Caco-2 (cell line): ENCODE measurements at regions not wholly inside any gene's neighbourhood (a gene's known extent, or its start where the extent isn't known, plus 50 kb on each side); places are given as distances from the start of the nearest gene placed in this dataset.

Source experiments
- BruUV-seq: library from RNA; stranded (reverse); fragments of 400-500 nt; replicated peaks from 2 replicates; lab custom pipeline; 2021; lab: Mats Ljungman, UMichigan
- CTCF ChIA-PET: fragments of 300-600 bp; sonication (Branson Sonifier 250); formaldehyde crosslinking; loops from one replicate; lab custom pipeline; 2022; ENCODE audit warnings: antibody characterized with exemption; lab: Charles Lee
- POLR2A ChIA-PET: fragments of 300-600 bp; sonication (Branson Sonifier 250); formaldehyde crosslinking; loops from one replicate; lab custom pipeline; 2022; ENCODE audit warnings: antibody characterized with exemption; lab: Charles Lee
- DNase-seq, 2 experiments: peaks; one replicate each; pipeline versions ENCODE4 v3.0.0 to v3.0.0-alpha.2; 2020 to 2022
- H3K27me3 ChIP-seq: replicated peaks from 2 replicates; pipeline ENCODE4 v1.6.0; 2011; ENCODE audit warnings: low read length; ENCODE audit not compliant: control insufficient read depth, insufficient read depth
- H3K36me3 ChIP-seq: 2 replicates; pipeline ENCODE4 v1.5.1; 2011; ENCODE audit warnings: low read length; ENCODE audit not compliant: control insufficient read depth, insufficient read depth
- H3K4me1 ChIP-seq: fragments of 250-450 bp; sonication (Bioruptor Pico); 2 replicates; pipeline ENCODE4 v1.5.1; 2020; ENCODE audit warnings: mild to moderate bottlenecking
- H3K4me3 ChIP-seq: 2 replicates; pipeline ENCODE4 v1.5.1; 2011; ENCODE audit warnings: low read depth, mild to moderate bottlenecking, control low read depth, low read length
- H3K9me3 ChIP-seq: fragments of 250-450 bp; sonication (Bioruptor Pico); 2 replicates; pipeline ENCODE4 v1.5.1; 2020; ENCODE audit warnings: mild to moderate bottlenecking, moderate library complexity
- H3K27ac Mint-ChIP-seq: one replicate; pipeline ENCODE4 v1.8.0; 2022; ENCODE audit warnings: mixed read lengths; ENCODE audit not compliant: unreplicated experiment
- H3K27me3 Mint-ChIP-seq: one replicate; pipeline ENCODE4 v1.8.0; 2022; ENCODE audit warnings: mixed read lengths; ENCODE audit not compliant: insufficient read depth, unreplicated experiment
- H3K36me3 Mint-ChIP-seq: one replicate; pipeline ENCODE4 v1.8.0; 2022; ENCODE audit warnings: mild to moderate bottlenecking, mixed read lengths; ENCODE audit not compliant: insufficient read depth, unreplicated experiment
- H3K4me1 Mint-ChIP-seq: one replicate; pipeline ENCODE4 v1.8.0; 2022; ENCODE audit warnings: low read depth, mixed read lengths; ENCODE audit not compliant: unreplicated experiment
- H3K4me3 Mint-ChIP-seq: one replicate; pipeline ENCODE4 v1.8.0; 2022; ENCODE audit warnings: mild to moderate bottlenecking, moderate library complexity, mixed read lengths; ENCODE audit not compliant: unreplicated experiment
- H3K9me3 Mint-ChIP-seq: one replicate; pipeline ENCODE4 v1.8.0; 2022; ENCODE audit warnings: mixed read lengths; ENCODE audit not compliant: unreplicated experiment
- CTCF ChIP-seq, 2 experiments: fragments of 200-600 bp in 1 of 2; IDR thresholded peaks; 1 replicate in 1 of 2; 2 replicates in 1 of 2; pipeline versions ENCODE4 v1.5.1 to v1.8.0; 2011 to 2022; ENCODE audit warnings: antibody characterized with exemption in 1 of 2, control low read depth in 1 of 2, inconsistent platforms in 1 of 2, low read depth in 1 of 2, low read length in 1 of 2, mild to moderate bottlenecking in 1 of 2, moderate library complexity in 1 of 2; ENCODE audit not compliant: insufficient read depth in 1 of 2, severe bottlenecking in 1 of 2, unreplicated experiment in 1 of 2
- intact Hi-C: fragments of 100-400 bp; cut with micrococcal nuclease; formaldehyde crosslinking; loops from one replicate; pipeline ENCODE4 v1.10.0; 2022; ENCODE audit not compliant: unreplicated experiment

- no peak for TF ChIP-seq CTCF (IDR thresholded peaks at IDR 0.05; ENCODE audit: insufficient read depth in 1 of 2, low read depth in 1 of 2, low read length in 1 of 2, severe bottlenecking in 1 of 2, unreplicated experiment in 1 of 2)
- H3K27me3 Mint-ChIP-seq: no peaks in the 10 kb centered on the region
- H3K9me3 ChIP-seq: no peaks in the 10 kb centered on the region
- POLR2A ChIA-PET: no interaction called here
- H3K9me3 Mint-ChIP-seq: no peaks in the 10 kb centered on the region
- H3K4me1 Mint-ChIP-seq: no peaks in the 10 kb centered on the region
- no peak overlapping the region for H3K4me3 ChIP-seq
- CTCF ChIA-PET: no interaction called here
- intact Hi-C loops: no loop called here
- no TSS peak for BruUV-seq
- H3K27ac Mint-ChIP-seq: no peak overlapping the region
- DNase-seq: no peak
- no peaks in the 10 kb centered on the region for H3K36me3 ChIP-seq
- H3K36me3 Mint-ChIP-seq: no peaks in the 10 kb centered on the region
- H3K4me1 ChIP-seq: no peaks in the 10 kb centered on the region
- no peak overlapping the region for H3K4me3 Mint-ChIP-seq
- H3K27me3 ChIP-seq: no peaks in the 10 kb centered on the region
Measured at GRCh38 chr4:188804861-188805260, 665.6 kb downstream of the TRIML1 start.

- ChIA-PET POLR2A (no interaction called here), CTCF (no interaction called here)
- H3K9me3 Mint-ChIP-seq: peaks cover 10% of the 10 kb centered on the region
- no peaks in the 10 kb centered on the region for H3K27me3 Mint-ChIP-seq
- intact Hi-C loops: no loop called here
- no peak overlapping the region for H3K27ac Mint-ChIP-seq
- Histone ChIP-seq H3K36me3 (no peaks in the 10 kb centered on the region), H3K9me3 (no peaks in the 10 kb centered on the region), H3K4me3 (no peak overlapping the region), H3K27me3 (no peaks in the 10 kb centered on the region), H3K4me1 (no peaks in the 10 kb centered on the region)
- no TSS peak for BruUV-seq
- H3K36me3 Mint-ChIP-seq: no peaks in the 10 kb centered on the region
- H3K4me1 Mint-ChIP-seq: no peaks in the 10 kb centered on the region
- no peak for TF ChIP-seq CTCF (IDR thresholded peaks at IDR 0.05; ENCODE audit: insufficient read depth in 1 of 2, low read depth in 1 of 2, low read length in 1 of 2, severe bottlenecking in 1 of 2, unreplicated experiment in 1 of 2)
- H3K4me3 Mint-ChIP-seq: no peak overlapping the region
- DNase-seq: no peak
Measured at GRCh38 chr4:188811121-188811520, 671.9 kb downstream of the TRIML1 start.

GRCh38 chr4:188812644-188813043 lies 673.4 kb downstream of the TRIML1 start:
- no peaks in the 10 kb centered on the region for H3K4me1 ChIP-seq
- H3K27me3 ChIP-seq: no peaks in the 10 kb centered on the region
- no peak for TF ChIP-seq CTCF (IDR thresholded peaks at IDR 0.05; ENCODE audit: insufficient read depth in 1 of 2, low read depth in 1 of 2, low read length in 1 of 2, severe bottlenecking in 1 of 2, unreplicated experiment in 1 of 2)
- H3K4me3 ChIP-seq: no peak overlapping the region
- no TSS peak for BruUV-seq
- DNase-seq: no peak
- H3K9me3 Mint-ChIP-seq: peaks cover 10% of the 10 kb centered on the region
- H3K27ac Mint-ChIP-seq: no peak overlapping the region
- ChIA-PET CTCF (no interaction called here), POLR2A (no interaction called here)
- H3K4me3 Mint-ChIP-seq: no peak overlapping the region
- H3K36me3 ChIP-seq: no peaks in the 10 kb centered on the region
- H3K27me3 Mint-ChIP-seq: no peaks in the 10 kb centered on the region
- no peaks in the 10 kb centered on the region for H3K4me1 Mint-ChIP-seq
- H3K9me3 ChIP-seq: no peaks in the 10 kb centered on the region
- H3K36me3 Mint-ChIP-seq: no peaks in the 10 kb centered on the region
- intact Hi-C loops: no loop called here
